HCT116 (cell line): ENCODE measurements at regions not wholly inside any gene's neighbourhood (a gene's known extent, or its start where the extent isn't known, plus 50 kb on each side); places are given as distances from the start of the nearest gene placed in this dataset.

ENCODE experiments used
- ATAC-seq: fragments of 200-7000 bp; cut with Tn5 transposase; 2 replicates; pipeline ENCODE4 v1.9.1; 2020; ENCODE audit warnings: mild to moderate bottlenecking, moderate library complexity
- BruUV-seq: library from RNA; stranded (reverse); fragments of 400-500 nt; replicated peaks from 2 replicates; lab custom pipeline; 2021; lab: Mats Ljungman, UMichigan
- CTCF ChIA-PET: fragments of 300-600 bp; sonication (Branson Sonifier 250); formaldehyde crosslinking; loops from one replicate; lab custom pipeline; 2021; ENCODE audit warnings: antibody characterized with exemption; lab: Charles Lee
- POLR2A ChIA-PET: fragments of 300-600, 350-600 bp; sonication (Branson Sonifier 250); formaldehyde crosslinking; loops from one replicate; lab custom pipeline; 2021; ENCODE audit warnings: antibody characterized with exemption; lab: Charles Lee
- RAD21 ChIA-PET, 2 experiments: fragments of 300-600 bp; sonication (Branson Sonifier 250); formaldehyde crosslinking; loops; one replicate each; lab custom pipeline; 2023; ENCODE audit warnings: low total read pairs in 2 of 2; ENCODE audit not compliant: uncharacterized antibody in 2 of 2, unreplicated experiment in 2 of 2, low non-redundant PET in 1 of 2; lab: Charles Lee
- DNase-seq: peaks from one replicate; pipeline ENCODE4 v3.0.0-alpha.2; 2010; ENCODE audit warnings: low read depth, low spot score
- H2AFZ ChIP-seq: fragments of 200-600 bp; shearing (Covaris generic), sonication (generic); 2 replicates; pipeline ENCODE4 v1.6.1; 2017; ENCODE audit warnings: low read depth, mixed run types, mixed read lengths, antibody characterized with exemption, low read length; ENCODE audit not compliant: poor library complexity, severe bottlenecking
- H3K27ac ChIP-seq: 2 replicates; pipeline ENCODE4 v1.5.1; 2012; ENCODE audit warnings: low read depth, low read length
- H3K27me3 ChIP-seq: fragments of 200-600 bp; sonication (generic); 2 replicates; pipeline ENCODE4 v1.6.1; 2016; ENCODE audit warnings: mixed run types, low read length, mixed read lengths; ENCODE audit not compliant: insufficient read depth
- H3K36me3 ChIP-seq, 2 experiments: fragments of 200-500 bp in 1 of 2; fragments of 200-600 bp in 1 of 2; sonication (Bioruptor generic) in 1 of 2; sonication (generic) in 1 of 2; 2 replicates each; pipeline versions ENCODE4 v1.5.1 to v1.6.1; 2014 to 2016; ENCODE audit warnings: low read length in 2 of 2, inconsistent platforms in 1 of 2, mixed read lengths in 1 of 2, mixed run types in 1 of 2; ENCODE audit not compliant: insufficient read depth in 2 of 2, control insufficient read depth in 1 of 2
- H3K4me1 ChIP-seq, 2 experiments: fragments of 200-600 bp in 1 of 2; sonication (generic) in 1 of 2; 2 replicates each; pipeline versions ENCODE4 v1.5.1 to v1.6.1; 2012 to 2017; ENCODE audit warnings: low read length in 2 of 2, inconsistent platforms in 1 of 2, mild to moderate bottlenecking in 1 of 2, mixed read lengths in 1 of 2, mixed run types in 1 of 2, moderate library complexity in 1 of 2; ENCODE audit not compliant: insufficient read depth in 2 of 2, control insufficient read depth in 1 of 2
- H3K4me2 ChIP-seq: fragments of 200-600 bp; sonication (generic); 2 replicates; pipeline ENCODE4 v1.6.1; 2017; ENCODE audit warnings: mixed run types, low read length, mixed read lengths
- H3K4me3 ChIP-seq, 2 experiments: fragments of 200-600 bp in 1 of 2; sonication (generic) in 1 of 2; replicated peaks in 1 of 2; 2 replicates each; pipeline ENCODE4 v1.5.1; 2011 to 2016; ENCODE audit warnings: low read length in 2 of 2, control low read depth in 1 of 2, low read depth in 1 of 2, mild to moderate bottlenecking in 1 of 2, mixed read lengths in 1 of 2, mixed run types in 1 of 2
- H3K79me2 ChIP-seq: fragments of 200-600 bp; sonication (generic); 2 replicates; pipeline ENCODE4 v1.6.1; 2017; ENCODE audit warnings: mild to moderate bottlenecking, mixed run types, low read length, moderate library complexity, mixed read lengths; ENCODE audit not compliant: insufficient read depth
- H3K9ac ChIP-seq: fragments of 200-600 bp; sonication (generic); 2 replicates; pipeline ENCODE4 v1.6.1; 2016; ENCODE audit warnings: low read length, mixed read lengths
- H3K9me2 ChIP-seq: fragments of 200-600 bp; sonication (generic), shearing (Covaris generic); 2 replicates; pipeline ENCODE4 v1.6.1; 2017; ENCODE audit warnings: mixed run types, mild to moderate bottlenecking, moderate library complexity; ENCODE audit not compliant: insufficient read depth
- H3K9me3 ChIP-seq, 2 experiments: fragments of 200-500 bp in 1 of 2; fragments of 200-600 bp in 1 of 2; sonication (Bioruptor generic) in 1 of 2; sonication (generic) in 1 of 2; 2 replicates each; pipeline ENCODE4 v1.6.1; 2014 to 2017; ENCODE audit warnings: low read length in 2 of 2, mixed read lengths in 2 of 2, inconsistent platforms in 1 of 2, low read depth in 1 of 2, mild to moderate bottlenecking in 1 of 2, mixed run types in 1 of 2, moderate library complexity in 1 of 2; ENCODE audit not compliant: control insufficient read depth in 1 of 2, insufficient read depth in 1 of 2
- H4K20me1 ChIP-seq: fragments of 200-600 bp; sonication (generic), shearing (Covaris generic); 2 replicates; pipeline ENCODE4 v1.6.1; 2017; ENCODE audit warnings: mixed run types, mild to moderate bottlenecking, moderate library complexity; ENCODE audit not compliant: insufficient read depth
- CEBPB ChIP-seq: IDR thresholded peaks from 2 replicates; pipeline ENCODE4 v1.6.1; 2012; ENCODE audit warnings: low read depth
- EGR1 ChIP-seq: IDR thresholded peaks from 2 replicates; pipeline ENCODE4 v1.6.1; 2012; ENCODE audit warnings: low read depth
- ELF1 ChIP-seq: IDR thresholded peaks from 2 replicates; pipeline ENCODE4 v1.6.1; 2012; ENCODE audit warnings: low read depth, borderline replicate concordance
- FOSL1 ChIP-seq: IDR thresholded peaks from 2 replicates; pipeline ENCODE4 v1.6.1; 2012; ENCODE audit warnings: low read depth
- JUND ChIP-seq: IDR thresholded peaks from 2 replicates; pipeline ENCODE4 v1.6.1; 2012
- POLR2A ChIP-seq: IDR thresholded peaks from 2 replicates; pipeline ENCODE4 v1.7.0; 2011; ENCODE audit warnings: borderline replicate concordance; ENCODE audit not compliant: insufficient read depth, insufficient read length; ENCODE audit errors: extremely low read depth
- RAD21 ChIP-seq: IDR thresholded peaks from 2 replicates; pipeline ENCODE4 v1.6.1; 2012; ENCODE audit warnings: low read depth, mild to moderate bottlenecking
- SIN3A ChIP-seq: IDR thresholded peaks from 2 replicates; pipeline ENCODE4 v1.6.1; 2012; ENCODE audit warnings: low read depth
- SP1 ChIP-seq: IDR thresholded peaks from 2 replicates; pipeline ENCODE4 v1.6.1; 2012; ENCODE audit warnings: low read depth
- intact Hi-C: fragments of 100-400 bp; cut with micrococcal nuclease; formaldehyde crosslinking; loops from 2 replicates; pipeline ENCODE4 v1.10.0; 2022
- TF ChIP-seq, protein P1 (sequence below): IDR thresholded peaks from 2 replicates; pipeline ENCODE4 v1.6.1; 2012; ENCODE audit warnings: low read depth

DNA sequence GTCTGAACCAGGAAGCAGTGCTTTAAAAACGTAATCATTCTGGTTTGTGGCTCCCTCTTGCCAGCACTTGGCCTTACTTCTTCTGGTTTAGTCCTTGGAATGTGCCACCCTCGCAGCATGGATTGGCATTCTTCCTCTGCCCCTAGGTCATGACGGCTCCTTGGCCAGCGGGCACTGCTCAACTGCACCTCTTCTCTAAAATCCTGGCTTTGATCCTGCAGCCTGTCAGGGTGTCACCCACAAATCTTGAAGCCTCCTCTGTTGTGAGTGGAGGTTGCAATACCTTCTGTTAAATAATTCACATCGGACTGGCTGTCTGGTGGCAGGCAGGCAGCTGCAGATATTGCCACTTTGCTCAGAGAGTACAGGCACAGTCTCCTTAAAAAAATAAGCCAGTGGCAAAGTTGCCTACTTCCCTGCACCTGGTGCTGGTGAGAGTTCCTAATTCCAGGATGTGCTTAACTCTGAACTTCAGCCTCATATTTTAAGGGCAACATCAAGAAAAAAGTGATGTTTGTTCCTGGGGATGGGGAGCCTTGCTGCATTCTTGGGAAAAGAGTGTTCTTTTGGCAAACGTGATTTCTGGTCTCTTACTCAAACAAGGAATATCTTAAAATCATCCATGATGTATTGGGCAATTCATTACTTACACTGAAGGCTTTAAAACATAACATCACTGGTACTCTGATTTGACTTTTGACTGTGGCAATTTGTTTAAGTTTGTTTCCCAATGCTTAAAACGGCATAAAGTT, 179.8 kb downstream of the FOXA2 start:
- Histone ChIP-seq H3K27me3 (no peaks in the 10 kb centered on the region), H3K4me3 (no peak overlapping the region), H3K4me1 (no peaks in the 10 kb centered on the region), H2AFZ (no peak overlapping the region), H3K9ac (no peak overlapping the region), H3K79me2 (no peaks in the 10 kb centered on the region), H3K4me2 (no peak overlapping the region), H4K20me1 (no peaks in the 10 kb centered on the region), H3K36me3 (no peaks in the 10 kb centered on the region), H3K9me3 (no peaks in the 10 kb centered on the region), H3K27ac (no peak overlapping the region), H3K9me2 (no peaks in the 10 kb centered on the region)
- ChIA-PET POLR2A (interaction anchor here (1.1 kb wide), 1 partner anchor 14 kb away, joined by 3 read pairs; no protein-coding TSS in a partner anchor), RAD21 (no interaction called here), CTCF (no interaction called here)
- no TSS peak for BruUV-seq
- ATAC-seq: no peak
- intact Hi-C loops: no loop called here
- TF ChIP-seq CEBPB (no peak), EGR1 (no peak), RAD21 (no peak), JUND (no peak), SP1 (no peak), SIN3A (no peak), POLR2A (no peak), FOSL1 (no peak), ELF1 (no peak)
- TF ChIP-seq, protein P1, sequence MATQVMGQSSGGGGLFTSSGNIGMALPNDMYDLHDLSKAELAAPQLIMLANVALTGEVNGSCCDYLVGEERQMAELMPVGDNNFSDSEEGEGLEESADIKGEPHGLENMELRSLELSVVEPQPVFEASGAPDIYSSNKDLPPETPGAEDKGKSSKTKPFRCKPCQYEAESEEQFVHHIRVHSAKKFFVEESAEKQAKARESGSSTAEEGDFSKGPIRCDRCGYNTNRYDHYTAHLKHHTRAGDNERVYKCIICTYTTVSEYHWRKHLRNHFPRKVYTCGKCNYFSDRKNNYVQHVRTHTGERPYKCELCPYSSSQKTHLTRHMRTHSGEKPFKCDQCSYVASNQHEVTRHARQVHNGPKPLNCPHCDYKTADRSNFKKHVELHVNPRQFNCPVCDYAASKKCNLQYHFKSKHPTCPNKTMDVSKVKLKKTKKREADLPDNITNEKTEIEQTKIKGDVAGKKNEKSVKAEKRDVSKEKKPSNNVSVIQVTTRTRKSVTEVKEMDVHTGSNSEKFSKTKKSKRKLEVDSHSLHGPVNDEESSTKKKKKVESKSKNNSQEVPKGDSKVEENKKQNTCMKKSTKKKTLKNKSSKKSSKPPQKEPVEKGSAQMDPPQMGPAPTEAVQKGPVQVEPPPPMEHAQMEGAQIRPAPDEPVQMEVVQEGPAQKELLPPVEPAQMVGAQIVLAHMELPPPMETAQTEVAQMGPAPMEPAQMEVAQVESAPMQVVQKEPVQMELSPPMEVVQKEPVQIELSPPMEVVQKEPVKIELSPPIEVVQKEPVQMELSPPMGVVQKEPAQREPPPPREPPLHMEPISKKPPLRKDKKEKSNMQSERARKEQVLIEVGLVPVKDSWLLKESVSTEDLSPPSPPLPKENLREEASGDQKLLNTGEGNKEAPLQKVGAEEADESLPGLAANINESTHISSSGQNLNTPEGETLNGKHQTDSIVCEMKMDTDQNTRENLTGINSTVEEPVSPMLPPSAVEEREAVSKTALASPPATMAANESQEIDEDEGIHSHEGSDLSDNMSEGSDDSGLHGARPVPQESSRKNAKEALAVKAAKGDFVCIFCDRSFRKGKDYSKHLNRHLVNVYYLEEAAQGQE: no peak
- DNase-seq: no peak
